WI38 (cell line): ENCODE measurements at regions not wholly inside any gene's neighbourhood (a gene's known extent, or its start where the extent isn't known, plus 50 kb on each side); places are given as distances from the start of the nearest gene placed in this dataset.

ENCODE experiments used
- H3K4me3 ChIP-seq: 2 replicates; pipeline ENCODE4 v1.5.1; 2011; ENCODE audit warnings: low read depth, mild to moderate bottlenecking, control low read depth, low read length
- CTCF ChIP-seq: IDR thresholded peaks from 2 replicates; pipeline ENCODE4 v1.5.1; 2012; ENCODE audit warnings: low read depth, mild to moderate bottlenecking, control low read depth, low read length

GRCh38 chr14:97346675-97347074, 549.5 kb downstream of the VRK1 start:
- H3K4me3 ChIP-seq = no peak overlapping the region

GRCh38 chr14:97349463-97349862, 552.3 kb downstream of the VRK1 start:
- TF ChIP-seq CTCF = no peak
- H3K4me3 ChIP-seq = no peak overlapping the region

More at GRCh38 chr14:97346675-97347074, 549.5 kb downstream of the VRK1 start:
- TF ChIP-seq CTCF = no peak

- no peak overlapping the region for H3K4me3 ChIP-seq
- no peak for TF ChIP-seq CTCF
Measured at GRCh38 chr14:97349946-97350345, 552.8 kb downstream of the VRK1 start.

GRCh38 chr14:97350415-97350814, 553.2 kb downstream of the VRK1 start:
- no peak for TF ChIP-seq CTCF
- H3K4me3 ChIP-seq = no peak overlapping the region

- H3K4me3 ChIP-seq = no peak overlapping the region
- no peak for TF ChIP-seq CTCF
Measured at GRCh38 chr14:97350894-97351731, 553.9 kb downstream of the VRK1 start.

- no peak overlapping the region for H3K4me3 ChIP-seq
- no peak for TF ChIP-seq CTCF
Measured at GRCh38 chr14:97353102-97353501, 555.9 kb downstream of the VRK1 start.

GRCh38 chr14:97354119-97354722, 557.0 kb downstream of the VRK1 start:
- no peak overlapping the region for H3K4me3 ChIP-seq
- TF ChIP-seq CTCF = no peak
